Stimulated activated CD4-positive, alpha-beta T cell treated with anti-CD3 and anti-CD28 coated beads, Interleukin-4, amount 100 ng/mL, for 24 hours (primary cell): ENCODE measurements at regions not wholly inside any gene's neighbourhood (a gene's known extent, or its start where the extent isn't known, plus 50 kb on each side); places are given as distances from the start of the nearest gene placed in this dataset.

Experiments
- DNase-seq: peaks from one replicate; pipeline ENCODE4 v3.0.0-alpha.2; 2020

GRCh38 chr6:149185799-149186357, 131.6 kb upstream of the TAB2 start:
- DNase-seq = no peak

- DNase-seq = no peak
Observed at GRCh38 chr6:149186873-149187272, 130.6 kb upstream of the TAB2 start.

GRCh38 chr6:149190224-149190831, 127.2 kb upstream of the TAB2 start:
- peak; percentile 64 for DNase-seq

GRCh38 chr6:149194820-149195558, 122.5 kb upstream of the TAB2 start:
- no peak for DNase-seq

GRCh38 chr6:149196091-149196490, 121.4 kb upstream of the TAB2 start:
- DNase-seq = no peak

GRCh38 chr6:149197482-149197881, 120.0 kb upstream of the TAB2 start:
- DNase-seq = no peak

- no peak for DNase-seq
Observed at GRCh38 chr6:149198265-149198664, 119.2 kb upstream of the TAB2 start.

GRCh38 chr6:149200282-149200945, 117.1 kb upstream of the TAB2 start:
- no peak for DNase-seq

- no peak for DNase-seq
Observed at GRCh38 chr6:149201068-149201655, 116.3 kb upstream of the TAB2 start.

- no peak for DNase-seq
Observed at GRCh38 chr6:149202100-149202499, 115.4 kb upstream of the TAB2 start.

- DNase-seq = no peak
Observed at GRCh38 chr6:149202952-149203351, 114.6 kb upstream of the TAB2 start.

GRCh38 chr6:149203509-149203908, 114.0 kb upstream of the TAB2 start:
- DNase-seq = no peak

- DNase-seq = no peak
Observed at GRCh38 chr6:149208134-149208601, 109.3 kb upstream of the TAB2 start.

- peak; percentile 28 for DNase-seq
Observed at GRCh38 chr6:149209871-149210775, 107.4 kb upstream of the TAB2 start.

- DNase-seq = peak; percentile 31
Observed at GRCh38 chr6:149211046-149211571, 106.4 kb upstream of the TAB2 start.

- no peak for DNase-seq
Observed at GRCh38 chr6:149212206-149212605, 105.3 kb upstream of the TAB2 start.

- peak; percentile 48 for DNase-seq
Observed at GRCh38 chr6:149212892-149213801, 104.4 kb upstream of the TAB2 start.

- DNase-seq = no peak
Observed at GRCh38 chr6:149213829-149214228, 103.7 kb upstream of the TAB2 start.

GRCh38 chr6:149216459-149216858, 101.1 kb upstream of the TAB2 start:
- no peak for DNase-seq

GRCh38 chr6:149217466-149217888, 100.0 kb upstream of the TAB2 start:
- DNase-seq = no peak

GRCh38 chr6:149218471-149218870, 99.0 kb upstream of the TAB2 start:
- DNase-seq = no peak
